Gastroesophageal sphincter (tissue), 3 donors: ENCODE measurements at regions not wholly inside any gene's neighbourhood (a gene's known extent, or its start where the extent isn't known, plus 50 kb on each side); places are given as distances from the start of the nearest gene placed in this dataset.

ENCODE experiments used
- POLR2AphosphoS5 ChIP-seq: sonication (generic); formaldehyde crosslinking; IDR thresholded peaks from one replicate; pipeline ENCODE4 v1.6.1; 2017; ENCODE audit warnings: antibody characterized with exemption
- TF ChIP-seq, protein P1 (sequence below), 4 experiments: fragments of 200-600 bp in 2 of 4; fragments of 450-650 bp in 2 of 4; sonication (generic) in 1 of 4; IDR thresholded peaks; one replicate each; pipeline ENCODE4 v1.5.1; 2017 to 2019; ENCODE audit warnings: antibody characterized with exemption in 4 of 4, mild to moderate bottlenecking in 2 of 4, moderate library complexity in 2 of 4

DNA sequence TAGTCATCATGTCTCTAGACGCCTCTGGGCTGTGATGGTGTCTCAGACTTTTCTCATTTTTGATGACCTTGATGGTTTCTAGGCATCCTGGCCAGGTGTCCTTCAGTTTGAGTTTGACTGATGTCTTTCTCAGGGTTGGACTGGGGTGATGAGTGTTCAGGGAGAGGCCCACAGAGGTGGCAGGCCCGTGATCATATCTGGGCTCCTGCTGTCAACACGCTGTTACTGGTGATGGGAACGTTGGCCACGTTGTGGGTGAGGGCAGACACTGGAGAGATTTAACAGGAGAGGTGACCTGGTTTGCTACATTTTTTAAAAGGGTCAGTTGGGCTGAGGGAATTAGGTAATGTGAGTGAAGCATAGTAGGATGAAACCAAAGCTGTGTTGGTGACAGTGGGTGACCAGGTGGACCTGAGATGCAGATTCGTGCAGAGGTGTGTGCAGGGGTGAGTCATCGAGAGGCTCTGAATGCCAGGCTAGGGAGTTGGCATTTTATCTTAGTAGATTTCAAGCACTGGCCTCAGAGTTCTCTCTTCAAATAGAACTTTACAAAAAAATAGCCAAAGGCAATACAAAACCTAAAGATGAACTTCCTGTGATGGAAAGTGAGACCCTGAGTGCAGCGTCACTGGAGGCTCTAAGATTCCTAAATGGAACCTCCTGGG lies 174.1 kb downstream of the CDH26 start:
- TF ChIP-seq, protein P1, sequence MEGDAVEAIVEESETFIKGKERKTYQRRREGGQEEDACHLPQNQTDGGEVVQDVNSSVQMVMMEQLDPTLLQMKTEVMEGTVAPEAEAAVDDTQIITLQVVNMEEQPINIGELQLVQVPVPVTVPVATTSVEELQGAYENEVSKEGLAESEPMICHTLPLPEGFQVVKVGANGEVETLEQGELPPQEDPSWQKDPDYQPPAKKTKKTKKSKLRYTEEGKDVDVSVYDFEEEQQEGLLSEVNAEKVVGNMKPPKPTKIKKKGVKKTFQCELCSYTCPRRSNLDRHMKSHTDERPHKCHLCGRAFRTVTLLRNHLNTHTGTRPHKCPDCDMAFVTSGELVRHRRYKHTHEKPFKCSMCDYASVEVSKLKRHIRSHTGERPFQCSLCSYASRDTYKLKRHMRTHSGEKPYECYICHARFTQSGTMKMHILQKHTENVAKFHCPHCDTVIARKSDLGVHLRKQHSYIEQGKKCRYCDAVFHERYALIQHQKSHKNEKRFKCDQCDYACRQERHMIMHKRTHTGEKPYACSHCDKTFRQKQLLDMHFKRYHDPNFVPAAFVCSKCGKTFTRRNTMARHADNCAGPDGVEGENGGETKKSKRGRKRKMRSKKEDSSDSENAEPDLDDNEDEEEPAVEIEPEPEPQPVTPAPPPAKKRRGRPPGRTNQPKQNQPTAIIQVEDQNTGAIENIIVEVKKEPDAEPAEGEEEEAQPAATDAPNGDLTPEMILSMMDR (IDR thresholded peaks at IDR 0.05): no peak
- TF ChIP-seq POLR2AphosphoS5: no peak
